Prostate gland (tissue), 2 donors: ENCODE measurements at regions not wholly inside any gene's neighbourhood (a gene's known extent, or its start where the extent isn't known, plus 50 kb on each side); places are given as distances from the start of the nearest gene placed in this dataset.

Experiments used
- DNase-seq: peaks from one replicate; pipeline ENCODE4 v3.0.0-alpha.2; 2019; ENCODE audit warnings: low spot score
- H3K27ac ChIP-seq, 2 donors: fragments of 200-600 bp; sonication (generic); 2 replicates each; pipeline ENCODE4 v1.5.1; 2017 to 2019
- H3K27me3 ChIP-seq: fragments of 200-600 bp; sonication (generic); replicated peaks from 2 replicates; pipeline ENCODE4 v1.5.1; 2019; ENCODE audit not compliant: insufficient read depth
- H3K36me3 ChIP-seq, 2 donors: fragments of 200-600 bp; sonication (generic); 1 replicate in 1 of 2; 2 replicates in 1 of 2; pipeline versions ENCODE4 v1.5.1 to v1.8.1; 2017 to 2019
- H3K4me1 ChIP-seq: fragments of 200-600 bp; sonication (generic); replicated peaks from 2 replicates; pipeline ENCODE4 v1.5.1; 2019
- H3K4me3 ChIP-seq, 2 donors: fragments of 200-600 bp; sonication (generic); 2 replicates each; pipeline ENCODE4 v1.5.1; 2017 to 2019
- H3K9me3 ChIP-seq: fragments of 200-600 bp; sonication (generic); 2 replicates; pipeline ENCODE4 v1.5.1; 2017
- CTCF ChIP-seq, 4 experiments: fragments of 200-600 bp in 2 of 4; fragments of 450-650 bp in 2 of 4; sonication (generic) in 2 of 4; IDR thresholded peaks; 1 replicate in 3 of 4; 2 replicates in 1 of 4; pipeline ENCODE4 v1.5.1; 2016 to 2019; ENCODE audit warnings: antibody characterized with exemption in 4 of 4, mild to moderate bottlenecking in 2 of 4, moderate library complexity in 2 of 4
- POLR2A ChIP-seq: fragments of 450-650 bp; IDR thresholded peaks from one replicate; pipeline ENCODE4 v1.6.1; 2016; ENCODE audit warnings: antibody characterized with exemption, mild to moderate bottlenecking
- POLR2AphosphoS5 ChIP-seq: sonication (generic); formaldehyde crosslinking; IDR thresholded peaks from one replicate; pipeline ENCODE4 v1.6.1; 2017; ENCODE audit warnings: antibody characterized with exemption
- WGBS: methylation state at CpG from one replicate; pipeline ENCODE4 v1.1.5; 2018; 5-methylcytosine and 5-hydroxymethylcytosine counted together
- intact Hi-C: fragments of 100-400 bp; cut with DNase I; formaldehyde crosslinking; loops from one replicate; pipeline ENCODE4 v1.14.2; 2022

GRCh38 chr4:179509489-179509888 lies 2067.3 kb upstream of the AGA start:
- Histone ChIP-seq H3K36me3 (no peaks in the 10 kb centered on the region), H3K27ac (no peak overlapping the region), H3K9me3 (no peaks in the 10 kb centered on the region), H3K27me3 (no peaks in the 10 kb centered on the region), H3K4me3 (no peak overlapping the region), H3K4me1 (no peaks in the 10 kb centered on the region)
- TF ChIP-seq POLR2A (no peak), POLR2AphosphoS5 (no peak), CTCF (IDR thresholded peaks at IDR 0.05) (no peak)
- WGBS, result 97% methylated on average over 1 of the region's 1 CpG
- intact Hi-C loops, result no loop called here
- no peak for DNase-seq

- Histone ChIP-seq H3K4me3 (no peak overlapping the region), H3K36me3 (no peaks in the 10 kb centered on the region), H3K4me1 (no peaks in the 10 kb centered on the region), H3K9me3 (no peaks in the 10 kb centered on the region), H3K27ac (no peak overlapping the region), H3K27me3 (no peaks in the 10 kb centered on the region)
- TF ChIP-seq POLR2AphosphoS5 (no peak), POLR2A (no peak), CTCF (IDR thresholded peaks at IDR 0.05) (no peak)
- 66% methylated on average over 2 of the region's 2 CpGs for WGBS
- no peak for DNase-seq
- intact Hi-C loops, result no loop called here
Observed at GRCh38 chr4:179521952-179522351, 2079.7 kb upstream of the AGA start.

DNA sequence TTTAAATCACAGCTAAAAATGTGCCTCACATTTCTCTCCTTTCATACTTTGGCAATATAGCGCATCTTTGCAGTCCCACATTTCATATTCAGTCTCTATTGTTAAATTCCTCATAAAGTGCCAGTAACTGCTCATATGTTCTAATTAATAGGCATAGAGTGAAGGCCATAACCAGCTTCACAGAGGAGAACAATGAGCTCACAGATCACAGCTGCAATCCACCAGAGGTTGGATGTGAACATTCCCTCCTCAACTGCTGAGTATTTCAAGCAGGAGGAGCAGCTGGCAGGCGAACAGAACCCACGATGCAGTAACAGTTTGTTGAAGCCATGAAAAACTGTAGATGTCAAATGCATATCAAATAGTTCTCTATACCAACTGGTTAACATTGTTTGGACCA lies 2088.7 kb upstream of the AGA start:
- TF ChIP-seq POLR2AphosphoS5, result no peak
- TF ChIP-seq POLR2A, result no peak
- no peak for TF ChIP-seq CTCF (IDR thresholded peaks at IDR 0.05)
- intact Hi-C loops, result no loop called here
- no peaks in the 10 kb centered on the region for H3K4me1 ChIP-seq
- DNase-seq, result no peak
- no peak overlapping the region for H3K27ac ChIP-seq
- H3K27me3 ChIP-seq, result no peaks in the 10 kb centered on the region
- 54% methylated on average over 3 of the region's 3 CpGs for WGBS
- no peaks in the 10 kb centered on the region for H3K9me3 ChIP-seq
- no peaks in the 10 kb centered on the region for H3K36me3 ChIP-seq
- H3K4me3 ChIP-seq, result no peak overlapping the region

- Histone ChIP-seq H3K9me3 (no peaks in the 10 kb centered on the region), H3K4me3 (no peak overlapping the region), H3K4me1 (no peaks in the 10 kb centered on the region), H3K36me3 (no peaks in the 10 kb centered on the region), H3K27ac (no peak overlapping the region), H3K27me3 (no peaks in the 10 kb centered on the region)
- no peak for TF ChIP-seq POLR2AphosphoS5
- no peak for TF ChIP-seq CTCF (IDR thresholded peaks at IDR 0.05)
- DNase-seq, result no peak
- intact Hi-C loops, result no loop called here
- WGBS, result 77% methylated on average over 3 of the region's 3 CpGs
Observed at GRCh38 chr4:179536694-179537093, 2094.5 kb upstream of the AGA start.

DNA sequence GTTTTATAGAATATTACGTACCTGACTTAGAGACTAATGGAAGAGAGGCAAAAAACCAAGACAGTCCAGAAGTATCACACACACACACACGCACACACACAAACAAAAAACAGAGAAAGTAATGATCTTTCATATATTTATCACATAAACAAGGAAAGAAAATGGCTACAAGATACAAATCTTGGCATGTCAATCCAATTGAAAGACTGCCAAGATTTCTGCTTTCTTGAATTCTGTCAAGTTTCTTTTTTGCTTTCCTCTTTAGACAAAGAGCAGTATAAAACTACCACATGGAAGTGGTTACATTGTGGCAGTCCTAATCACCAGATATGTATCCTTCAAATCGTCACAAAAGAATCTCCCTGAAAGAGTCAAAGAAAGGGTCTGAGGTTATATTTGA lies 2097.4 kb upstream of the AGA start:
- intact Hi-C loops, result no loop called here
- no peaks in the 10 kb centered on the region for H3K4me1 ChIP-seq
- H3K9me3 ChIP-seq, result no peaks in the 10 kb centered on the region
- TF ChIP-seq POLR2AphosphoS5, result no peak
- no peak for TF ChIP-seq CTCF (IDR thresholded peaks at IDR 0.05)
- no peak for TF ChIP-seq POLR2A
- no peaks in the 10 kb centered on the region for H3K36me3 ChIP-seq
- DNase-seq, result no peak
- no peaks in the 10 kb centered on the region for H3K27me3 ChIP-seq
- H3K27ac ChIP-seq, result no peak overlapping the region
- 69% methylated on average over 3 of the region's 3 CpGs for WGBS
- H3K4me3 ChIP-seq, result no peak overlapping the region
